ENCODE measurements at regions not wholly inside any gene's neighbourhood (a gene's known extent, or its start where the extent isn't known, plus 50 kb on each side); places are given as distances from the start of the nearest gene placed in this dataset.

GRCh38 chr3:69446402-69447072 lies 60.6 kb upstream of the FRMD4B start:
- Histone ChIP-seq H2AFZ (ENCODE audit: low read depth) (no peak overlapping the region), H3K4me3 (ENCODE audit: low read depth in 2 of 2, low read length in 1 of 2) (no peak overlapping the region), H3K9me2 (no peaks in the 10 kb centered on the region), H3K36me3 (replicated peaks in 1 of 2; ENCODE audit: control insufficient read depth in 1 of 2, insufficient read depth in 2 of 2, low read length in 1 of 2) (no peaks in the 10 kb centered on the region), H4K20me1 (ENCODE audit: insufficient read depth) (no peaks in the 10 kb centered on the region), H3K79me2 (ENCODE audit: insufficient read depth) (no peaks in the 10 kb centered on the region), H3K9ac (no peak overlapping the region), H3K9me3 (no peaks in the 10 kb centered on the region; the same call in 1 of the 2 replicates), H3K27me3 (ENCODE audit: insufficient read depth) (no peaks in the 10 kb centered on the region), H3K27ac (ENCODE audit: low read depth in 2 of 2, low read length in 1 of 2) (no peak overlapping the region), H3K4me2 (no peak overlapping the region), H3K4me1 (ENCODE audit: control insufficient read depth in 1 of 2, insufficient read depth in 2 of 2, low read depth in 1 of 2, low read length in 1 of 2) (peaks cover 0 to 7% of the 10 kb centered on the region in 2 experiments; a peak in 2 of 4 replicates), H3F3A (replicated peaks; ENCODE audit: insufficient read depth) (no peaks in the 10 kb centered on the region)
- 88% methylated on average over 6 of the region's 6 CpGs for WGBS (ENCODE audit: low lambda C conversion rate)
- ChIA-PET CTCF (no interaction called here), POLR2A (no interaction called here)
- TF ChIP-seq JUND (IDR thresholded peaks at IDR 0.05) (no peak), YY1 (IDR thresholded peaks at IDR 0.05; ENCODE audit: low read depth) (no peak), POLR2AphosphoS5 (IDR thresholded peaks at IDR 0.05; ENCODE audit: low read depth, low read length) (no peak), ELF1 (IDR thresholded peaks at IDR 0.05) (no peak), CTCF (IDR thresholded peaks at IDR 0.05) (no peak)
- TF ChIP-seq, protein P1, sequence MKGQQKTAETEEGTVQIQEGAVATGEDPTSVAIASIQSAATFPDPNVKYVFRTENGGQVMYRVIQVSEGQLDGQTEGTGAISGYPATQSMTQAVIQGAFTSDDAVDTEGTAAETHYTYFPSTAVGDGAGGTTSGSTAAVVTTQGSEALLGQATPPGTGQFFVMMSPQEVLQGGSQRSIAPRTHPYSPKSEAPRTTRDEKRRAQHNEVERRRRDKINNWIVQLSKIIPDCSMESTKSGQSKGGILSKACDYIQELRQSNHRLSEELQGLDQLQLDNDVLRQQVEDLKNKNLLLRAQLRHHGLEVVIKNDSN (IDR thresholded peaks at IDR 0.05; ENCODE audit: borderline replicate concordance, low read depth), result no peak
- no peak for DNase-seq

DNA sequence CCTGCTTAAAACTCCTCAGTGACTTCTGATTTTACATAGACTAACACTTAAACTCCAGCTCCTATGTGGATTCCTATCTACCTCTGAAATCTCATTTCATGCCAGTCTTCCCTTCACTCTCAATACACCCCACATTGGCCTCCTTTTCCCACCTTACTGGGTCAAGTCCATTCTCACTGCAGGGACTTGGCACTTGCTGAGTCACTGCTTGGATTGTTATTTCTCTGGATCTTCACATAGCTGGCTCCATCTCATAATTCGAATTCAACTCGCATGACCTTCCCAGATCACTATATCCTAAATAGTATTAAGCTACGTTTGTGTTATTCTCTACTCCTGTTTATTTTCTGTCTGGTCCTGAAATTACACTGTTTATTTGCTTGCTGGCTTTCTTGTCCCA lies 59.6 kb upstream of the FRMD4B start:
- ChIA-PET POLR2A (no interaction called here), CTCF (interaction anchor here (1.2 kb wide), 1 partner anchor 12 kb away, joined by 3 read pairs; no protein-coding TSS in a partner anchor)
- H3K4me1 ChIP-seq (ENCODE audit: control insufficient read depth in 1 of 2, insufficient read depth in 2 of 2, low read depth in 1 of 2, low read length in 1 of 2), result no peaks in the 10 kb centered on the region; a peak in 1 of 4 replicates
- H3K36me3 ChIP-seq (replicated peaks in 1 of 2; ENCODE audit: control insufficient read depth in 1 of 2, insufficient read depth in 2 of 2, low read length in 1 of 2), result no peaks in the 10 kb centered on the region
- H3K79me2 ChIP-seq (ENCODE audit: insufficient read depth), result no peaks in the 10 kb centered on the region
- H2AFZ ChIP-seq (ENCODE audit: low read depth), result no peak overlapping the region
- no peaks in the 10 kb centered on the region; the same call in 1 of the 2 replicates for H3K9me3 ChIP-seq
- no peak for DNase-seq
- no peaks in the 10 kb centered on the region for H3K27me3 ChIP-seq (ENCODE audit: insufficient read depth)
- H3F3A ChIP-seq (replicated peaks; ENCODE audit: insufficient read depth), result no peaks in the 10 kb centered on the region
- H3K4me2 ChIP-seq, result no peak overlapping the region
- no peak overlapping the region for H3K9ac ChIP-seq
- H3K4me3 ChIP-seq (ENCODE audit: low read depth in 2 of 2, low read length in 1 of 2), result no peak overlapping the region
- no peaks in the 10 kb centered on the region for H3K9me2 ChIP-seq
- H4K20me1 ChIP-seq (ENCODE audit: insufficient read depth), result no peaks in the 10 kb centered on the region
- no peak overlapping the region for H3K27ac ChIP-seq (ENCODE audit: low read depth in 2 of 2, low read length in 1 of 2)
- 55% methylated on average over 3 of the region's 3 CpGs for WGBS (ENCODE audit: low lambda C conversion rate)
- TF ChIP-seq EZH2phosphoT487 (IDR thresholded peaks at IDR 0.05; ENCODE audit: borderline replicate concordance, low read depth) (no peak), TCF12 (IDR thresholded peaks at IDR 0.05) (no peak), FOXJ3 (CRISPR knock-in tag; IDR thresholded peaks at IDR 0.05) (no peak), POLR2AphosphoS5 (IDR thresholded peaks at IDR 0.05; ENCODE audit: low read depth, low read length) (no peak), JUND (IDR thresholded peaks at IDR 0.05) (no peak), RXRA (IDR thresholded peaks at IDR 0.05; ENCODE audit: borderline replicate concordance, low read depth) (no peak), MXI1 (IDR thresholded peaks at IDR 0.05; ENCODE audit: low read depth, low read length) (no peak), YY1 (IDR thresholded peaks at IDR 0.05; ENCODE audit: low read depth) (no peak), TAF1 (IDR thresholded peaks at IDR 0.05; ENCODE audit: borderline replicate concordance, low read depth, low read length) (no peak), TEAD4 (IDR thresholded peaks at IDR 0.05; ENCODE audit: borderline replicate concordance, insufficient read depth) (no peak), FOXM1 (IDR thresholded peaks at IDR 0.05; ENCODE audit: low read depth) (no peak), NFIC (IDR thresholded peaks at IDR 0.05; ENCODE audit: borderline replicate concordance) (no peak)
- TF ChIP-seq, protein P2, sequence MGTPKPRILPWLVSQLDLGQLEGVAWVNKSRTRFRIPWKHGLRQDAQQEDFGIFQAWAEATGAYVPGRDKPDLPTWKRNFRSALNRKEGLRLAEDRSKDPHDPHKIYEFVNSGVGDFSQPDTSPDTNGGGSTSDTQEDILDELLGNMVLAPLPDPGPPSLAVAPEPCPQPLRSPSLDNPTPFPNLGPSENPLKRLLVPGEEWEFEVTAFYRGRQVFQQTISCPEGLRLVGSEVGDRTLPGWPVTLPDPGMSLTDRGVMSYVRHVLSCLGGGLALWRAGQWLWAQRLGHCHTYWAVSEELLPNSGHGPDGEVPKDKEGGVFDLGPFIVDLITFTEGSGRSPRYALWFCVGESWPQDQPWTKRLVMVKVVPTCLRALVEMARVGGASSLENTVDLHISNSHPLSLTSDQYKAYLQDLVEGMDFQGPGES (IDR thresholded peaks at IDR 0.05; ENCODE audit: low read depth, low read length), result no peak
- TF ChIP-seq, protein P3, sequence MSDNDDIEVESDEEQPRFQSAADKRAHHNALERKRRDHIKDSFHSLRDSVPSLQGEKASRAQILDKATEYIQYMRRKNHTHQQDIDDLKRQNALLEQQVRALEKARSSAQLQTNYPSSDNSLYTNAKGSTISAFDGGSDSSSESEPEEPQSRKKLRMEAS (IDR thresholded peaks at IDR 0.05; ENCODE audit: low read depth), result no peak

Data from SK-N-SH (cell line).